ENCODE measurements at regions not wholly inside any gene's neighbourhood (a gene's known extent, or its start where the extent isn't known, plus 50 kb on each side); places are given as distances from the start of the nearest gene placed in this dataset.

DNA sequence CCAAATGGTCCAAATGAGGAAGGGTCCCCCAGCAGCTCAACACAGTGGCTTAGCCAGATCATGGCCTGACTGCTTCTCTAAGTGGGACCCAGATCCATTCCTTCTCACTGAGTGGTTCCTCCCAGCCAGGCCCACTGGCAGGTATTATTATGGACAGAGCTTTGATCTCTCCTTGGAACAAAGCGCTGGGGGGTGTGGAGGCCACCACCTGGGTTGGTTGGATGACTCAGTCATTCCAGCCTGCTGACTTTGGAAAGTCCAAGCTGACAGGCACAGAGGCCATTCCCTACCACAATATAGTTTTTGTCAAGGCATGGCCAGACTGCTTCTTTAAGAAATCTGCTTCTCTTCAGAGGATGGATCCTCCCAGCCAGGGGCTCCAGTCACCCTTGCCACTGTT, 341.1 kb downstream of the BTG1 start:
- no peaks in the 10 kb centered on the region for H3K4me1 ChIP-seq (ENCODE audit: low read length)

DNA sequence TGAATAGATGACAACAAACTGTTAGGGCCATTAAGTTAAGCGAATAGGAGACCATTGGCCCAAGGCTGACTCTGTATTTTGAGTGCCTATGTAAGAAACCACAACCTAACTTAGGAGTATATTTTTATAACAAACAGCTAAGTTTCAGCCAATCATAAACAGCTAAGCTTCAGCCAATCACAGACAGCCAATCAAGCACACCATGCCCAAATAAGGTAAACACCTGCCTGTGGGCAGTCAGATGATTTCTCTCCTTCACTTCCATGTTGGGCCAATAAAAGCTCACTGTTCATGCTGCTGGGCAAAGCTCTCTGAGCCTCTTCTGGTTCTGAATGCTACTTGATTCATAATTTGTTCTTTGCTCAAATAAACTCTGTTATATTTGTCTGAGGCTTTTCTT, 344.6 kb downstream of the BTG1 start:
- no peaks in the 10 kb centered on the region for H3K4me1 ChIP-seq (ENCODE audit: low read length)
- no peaks in the 10 kb centered on the region for H3K9me3 ChIP-seq (ENCODE audit: insufficient read depth, low read length)
- H3K4me2 ChIP-seq (ENCODE audit: low read length): no peak overlapping the region
- H3K27ac ChIP-seq (ENCODE audit: low read length): no peak overlapping the region
- no peaks in the 10 kb centered on the region for H3K27me3 ChIP-seq (ENCODE audit: low read depth, low read length)
- no peaks in the 10 kb centered on the region for H3K36me3 ChIP-seq (replicated peaks; ENCODE audit: low read depth, low read length)
- no peak overlapping the region for H3K4me3 ChIP-seq (ENCODE audit: low read length)
- H2AFZ ChIP-seq (ENCODE audit: low read depth, low read length): no peak overlapping the region
- no peak overlapping the region for H3K9ac ChIP-seq (ENCODE audit: low read length)
- TF ChIP-seq, protein P1, sequence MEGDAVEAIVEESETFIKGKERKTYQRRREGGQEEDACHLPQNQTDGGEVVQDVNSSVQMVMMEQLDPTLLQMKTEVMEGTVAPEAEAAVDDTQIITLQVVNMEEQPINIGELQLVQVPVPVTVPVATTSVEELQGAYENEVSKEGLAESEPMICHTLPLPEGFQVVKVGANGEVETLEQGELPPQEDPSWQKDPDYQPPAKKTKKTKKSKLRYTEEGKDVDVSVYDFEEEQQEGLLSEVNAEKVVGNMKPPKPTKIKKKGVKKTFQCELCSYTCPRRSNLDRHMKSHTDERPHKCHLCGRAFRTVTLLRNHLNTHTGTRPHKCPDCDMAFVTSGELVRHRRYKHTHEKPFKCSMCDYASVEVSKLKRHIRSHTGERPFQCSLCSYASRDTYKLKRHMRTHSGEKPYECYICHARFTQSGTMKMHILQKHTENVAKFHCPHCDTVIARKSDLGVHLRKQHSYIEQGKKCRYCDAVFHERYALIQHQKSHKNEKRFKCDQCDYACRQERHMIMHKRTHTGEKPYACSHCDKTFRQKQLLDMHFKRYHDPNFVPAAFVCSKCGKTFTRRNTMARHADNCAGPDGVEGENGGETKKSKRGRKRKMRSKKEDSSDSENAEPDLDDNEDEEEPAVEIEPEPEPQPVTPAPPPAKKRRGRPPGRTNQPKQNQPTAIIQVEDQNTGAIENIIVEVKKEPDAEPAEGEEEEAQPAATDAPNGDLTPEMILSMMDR (IDR thresholded peaks at IDR 0.05; ENCODE audit: low read depth, low read length): no peak
- no peak for TF ChIP-seq EZH2phosphoT487 (IDR thresholded peaks at IDR 0.05; ENCODE audit: low read depth)
- H3K79me2 ChIP-seq (ENCODE audit: low read length): no peaks in the 10 kb centered on the region
- H4K20me1 ChIP-seq (ENCODE audit: insufficient read depth, low read length): no peaks in the 10 kb centered on the region

More for the DNA sequence above, 341.1 kb downstream of the BTG1 start:
- H3K27ac ChIP-seq (ENCODE audit: low read length): no peak overlapping the region
- H3K4me2 ChIP-seq (ENCODE audit: low read length): no peak overlapping the region
- H2AFZ ChIP-seq (ENCODE audit: low read depth, low read length): no peak overlapping the region
- TF ChIP-seq EZH2phosphoT487 (IDR thresholded peaks at IDR 0.05; ENCODE audit: low read depth): no peak
- TF ChIP-seq, protein P1 (IDR thresholded peaks at IDR 0.05; ENCODE audit: low read depth, low read length): no peak
- H3K9ac ChIP-seq (ENCODE audit: low read length): no peak overlapping the region
- H3K9me3 ChIP-seq (ENCODE audit: insufficient read depth, low read length): 0 out of 2 replicates have a peak, but pooled peaks cover 4% of the 10 kb centered on the region
- no peaks in the 10 kb centered on the region for H3K36me3 ChIP-seq (replicated peaks; ENCODE audit: low read depth, low read length)
- no peaks in the 10 kb centered on the region for H4K20me1 ChIP-seq (ENCODE audit: insufficient read depth, low read length)
- no peaks in the 10 kb centered on the region for H3K27me3 ChIP-seq (ENCODE audit: low read depth, low read length)
- no peak overlapping the region for H3K4me3 ChIP-seq (ENCODE audit: low read length)
- H3K79me2 ChIP-seq (ENCODE audit: low read length): no peaks in the 10 kb centered on the region

DNA sequence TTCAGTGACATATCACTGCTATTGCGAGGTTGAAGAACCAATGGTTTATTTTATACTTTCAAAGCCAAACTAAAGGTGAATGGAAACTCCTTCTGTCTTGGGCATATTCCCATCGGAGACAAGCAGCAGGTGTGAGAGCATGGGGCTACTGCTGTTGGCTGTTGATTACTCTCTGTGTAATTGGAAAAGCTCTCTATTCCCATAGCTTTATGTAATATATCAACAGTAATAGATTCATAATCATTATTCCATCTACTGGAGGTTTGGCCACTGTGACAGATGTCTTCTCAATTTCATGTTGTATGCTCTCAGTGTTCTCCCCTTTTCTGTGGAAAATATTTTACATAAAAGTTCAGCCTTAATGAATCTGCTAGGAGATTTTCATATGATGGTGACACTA, 352.0 kb downstream of the BTG1 start:
- no peaks in the 10 kb centered on the region for H4K20me1 ChIP-seq (ENCODE audit: insufficient read depth, low read length)
- no peaks in the 10 kb centered on the region for H3K79me2 ChIP-seq (ENCODE audit: low read length)
- H2AFZ ChIP-seq (ENCODE audit: low read depth, low read length): no peak overlapping the region
- H3K36me3 ChIP-seq (replicated peaks; ENCODE audit: low read depth, low read length): no peaks in the 10 kb centered on the region
- TF ChIP-seq, protein P1 (IDR thresholded peaks at IDR 0.05; ENCODE audit: low read depth, low read length): no peak
- no peak for TF ChIP-seq EZH2phosphoT487 (IDR thresholded peaks at IDR 0.05; ENCODE audit: low read depth)
- H3K9me3 ChIP-seq (ENCODE audit: insufficient read depth, low read length): no peaks in the 10 kb centered on the region
- H3K27me3 ChIP-seq (ENCODE audit: low read depth, low read length): no peaks in the 10 kb centered on the region
- no peak overlapping the region for H3K4me3 ChIP-seq (ENCODE audit: low read length)
- no peak overlapping the region for H3K4me2 ChIP-seq (ENCODE audit: low read length)
- H3K4me1 ChIP-seq (ENCODE audit: low read length): no peaks in the 10 kb centered on the region
- no peak overlapping the region for H3K27ac ChIP-seq (ENCODE audit: low read length)
- H3K9ac ChIP-seq (ENCODE audit: low read length): no peak overlapping the region

DNA sequence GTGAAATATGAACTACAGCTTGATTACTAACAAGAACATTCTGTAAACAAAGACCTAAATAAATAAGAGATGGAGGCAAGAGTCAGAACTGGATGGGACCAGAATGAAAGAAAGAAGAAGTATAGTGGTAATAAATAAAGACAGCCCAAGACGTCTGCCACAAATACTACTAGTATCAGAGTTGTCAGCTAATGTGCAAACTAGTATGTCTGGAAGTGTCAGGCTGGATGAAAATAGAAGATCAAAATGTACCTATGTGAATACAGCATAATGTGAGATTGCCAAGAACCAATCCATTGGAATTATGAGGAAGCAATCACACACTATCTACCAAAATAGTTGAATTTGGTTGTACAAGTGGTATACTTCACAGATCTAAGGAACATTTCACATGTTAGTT, 353.0 kb downstream of the BTG1 start:
- Histone ChIP-seq H3K4me2 (ENCODE audit: low read length) (no peak overlapping the region), H3K36me3 (replicated peaks; ENCODE audit: low read depth, low read length) (no peaks in the 10 kb centered on the region), H3K4me1 (ENCODE audit: low read length) (no peaks in the 10 kb centered on the region), H3K4me3 (ENCODE audit: low read length) (no peak overlapping the region), H2AFZ (ENCODE audit: low read depth, low read length) (no peak overlapping the region), H3K27ac (ENCODE audit: low read length) (no peak overlapping the region), H4K20me1 (ENCODE audit: insufficient read depth, low read length) (no peaks in the 10 kb centered on the region), H3K27me3 (ENCODE audit: low read depth, low read length) (no peaks in the 10 kb centered on the region), H3K9me3 (ENCODE audit: insufficient read depth, low read length) (no peaks in the 10 kb centered on the region), H3K9ac (ENCODE audit: low read length) (no peak overlapping the region), H3K79me2 (ENCODE audit: low read length) (no peaks in the 10 kb centered on the region)
- TF ChIP-seq, protein P1 (IDR thresholded peaks at IDR 0.05; ENCODE audit: low read depth, low read length): no peak
- TF ChIP-seq EZH2phosphoT487 (IDR thresholded peaks at IDR 0.05; ENCODE audit: low read depth): no peak

Measured in OCI-LY3 (cell line).